Caco-2 (cell line): ENCODE measurements at regions not wholly inside any gene's neighbourhood (a gene's known extent, or its start where the extent isn't known, plus 50 kb on each side); places are given as distances from the start of the nearest gene placed in this dataset.

Experiments used
- BruUV-seq: library from RNA; stranded (reverse); fragments of 400-500 nt; replicated peaks from 2 replicates; lab custom pipeline; 2021; lab: Mats Ljungman, UMichigan
- CTCF ChIA-PET: fragments of 300-600 bp; sonication (Branson Sonifier 250); formaldehyde crosslinking; loops from one replicate; lab custom pipeline; 2022; ENCODE audit warnings: antibody characterized with exemption; lab: Charles Lee
- POLR2A ChIA-PET: fragments of 300-600 bp; sonication (Branson Sonifier 250); formaldehyde crosslinking; loops from one replicate; lab custom pipeline; 2022; ENCODE audit warnings: antibody characterized with exemption; lab: Charles Lee
- DNase-seq, 2 experiments: peaks; one replicate each; pipeline versions ENCODE4 v3.0.0 to v3.0.0-alpha.2; 2020 to 2022
- H3K27me3 ChIP-seq: replicated peaks from 2 replicates; pipeline ENCODE4 v1.6.0; 2011; ENCODE audit warnings: low read length; ENCODE audit not compliant: control insufficient read depth, insufficient read depth
- H3K36me3 ChIP-seq: 2 replicates; pipeline ENCODE4 v1.5.1; 2011; ENCODE audit warnings: low read length; ENCODE audit not compliant: control insufficient read depth, insufficient read depth
- H3K4me1 ChIP-seq: fragments of 250-450 bp; sonication (Bioruptor Pico); 2 replicates; pipeline ENCODE4 v1.5.1; 2020; ENCODE audit warnings: mild to moderate bottlenecking
- H3K4me3 ChIP-seq: 2 replicates; pipeline ENCODE4 v1.5.1; 2011; ENCODE audit warnings: low read depth, mild to moderate bottlenecking, control low read depth, low read length
- H3K9me3 ChIP-seq: fragments of 250-450 bp; sonication (Bioruptor Pico); 2 replicates; pipeline ENCODE4 v1.5.1; 2020; ENCODE audit warnings: mild to moderate bottlenecking, moderate library complexity
- H3K27ac Mint-ChIP-seq: one replicate; pipeline ENCODE4 v1.8.0; 2022; ENCODE audit warnings: mixed read lengths; ENCODE audit not compliant: unreplicated experiment
- H3K27me3 Mint-ChIP-seq: one replicate; pipeline ENCODE4 v1.8.0; 2022; ENCODE audit warnings: mixed read lengths; ENCODE audit not compliant: insufficient read depth, unreplicated experiment
- H3K36me3 Mint-ChIP-seq: one replicate; pipeline ENCODE4 v1.8.0; 2022; ENCODE audit warnings: mild to moderate bottlenecking, mixed read lengths; ENCODE audit not compliant: insufficient read depth, unreplicated experiment
- H3K4me1 Mint-ChIP-seq: one replicate; pipeline ENCODE4 v1.8.0; 2022; ENCODE audit warnings: low read depth, mixed read lengths; ENCODE audit not compliant: unreplicated experiment
- H3K4me3 Mint-ChIP-seq: one replicate; pipeline ENCODE4 v1.8.0; 2022; ENCODE audit warnings: mild to moderate bottlenecking, moderate library complexity, mixed read lengths; ENCODE audit not compliant: unreplicated experiment
- H3K9me3 Mint-ChIP-seq: one replicate; pipeline ENCODE4 v1.8.0; 2022; ENCODE audit warnings: mixed read lengths; ENCODE audit not compliant: unreplicated experiment
- intact Hi-C: fragments of 100-400 bp; cut with micrococcal nuclease; formaldehyde crosslinking; loops from one replicate; pipeline ENCODE4 v1.10.0; 2022; ENCODE audit not compliant: unreplicated experiment
- TF ChIP-seq, protein P1 (sequence below), 2 experiments: fragments of 200-600 bp in 1 of 2; IDR thresholded peaks; 1 replicate in 1 of 2; 2 replicates in 1 of 2; pipeline versions ENCODE4 v1.5.1 to v1.8.0; 2011 to 2022; ENCODE audit warnings: antibody characterized with exemption in 1 of 2, control low read depth in 1 of 2, inconsistent platforms in 1 of 2, low read depth in 1 of 2, low read length in 1 of 2, mild to moderate bottlenecking in 1 of 2, moderate library complexity in 1 of 2; ENCODE audit not compliant: insufficient read depth in 1 of 2, severe bottlenecking in 1 of 2, unreplicated experiment in 1 of 2

DNA sequence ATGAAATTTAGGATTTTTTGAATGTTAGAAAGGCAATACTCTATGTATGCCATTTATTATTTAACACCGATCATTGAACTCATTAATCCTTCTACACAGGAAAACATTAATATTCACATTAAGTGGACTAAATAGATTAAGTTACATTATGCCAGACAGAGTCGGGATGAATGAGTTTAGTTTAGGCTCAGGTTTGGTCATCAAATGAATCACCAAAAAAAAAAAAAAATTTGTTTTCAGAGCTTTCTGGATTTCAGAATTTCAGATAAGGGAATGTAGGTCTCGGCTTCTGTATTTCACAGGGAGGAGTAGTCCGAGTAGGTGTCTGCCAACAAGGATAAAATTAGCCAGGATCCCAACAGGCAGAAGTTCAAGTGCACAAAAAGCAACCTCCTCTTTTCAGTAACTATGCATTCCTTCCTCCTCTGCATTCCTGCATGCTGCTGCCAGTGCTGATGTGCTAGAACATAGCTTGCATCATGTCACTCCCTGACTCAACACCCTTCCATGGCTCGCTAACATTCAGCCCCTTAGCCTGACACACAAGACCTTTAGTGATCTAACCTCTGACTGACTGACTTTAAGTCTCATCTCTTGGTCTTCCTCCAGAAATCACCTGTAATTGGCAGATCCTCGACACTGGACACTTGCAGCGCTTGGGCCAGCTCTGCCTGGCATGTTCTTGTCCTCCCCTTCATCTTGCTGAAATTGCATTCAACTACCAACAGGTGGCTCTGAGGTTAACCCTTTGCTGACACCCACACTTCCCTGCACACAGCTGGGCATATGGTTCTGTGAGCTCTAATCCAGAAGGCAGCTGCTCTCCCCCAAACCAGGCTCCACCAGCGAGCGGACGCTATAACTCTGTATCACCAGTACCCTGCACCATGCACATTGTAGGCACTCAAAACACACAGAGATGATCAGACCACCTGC, 145.4 kb upstream of the PROK2 start:
- Mint-ChIP-seq H3K27me3 (peaks cover 20% of the 10 kb centered on the region), H3K9me3 (no peaks in the 10 kb centered on the region), H3K4me3 (no peak overlapping the region), H3K27ac (no peak overlapping the region), H3K4me1 (no peaks in the 10 kb centered on the region), H3K36me3 (no peaks in the 10 kb centered on the region)
- Histone ChIP-seq H3K27me3 (no peaks in the 10 kb centered on the region), H3K36me3 (no peaks in the 10 kb centered on the region), H3K9me3 (no peaks in the 10 kb centered on the region), H3K4me3 (no peak overlapping the region), H3K4me1 (no peaks in the 10 kb centered on the region)
- CTCF ChIA-PET = interaction anchor here (1.6 kb wide), 1 partner anchor 55 kb away, joined by 3 read pairs; no protein-coding TSS in a partner anchor
- no TSS peak for BruUV-seq
- intact Hi-C loops = no loop called here
- POLR2A ChIA-PET = no interaction called here
- TF ChIP-seq, protein P1, sequence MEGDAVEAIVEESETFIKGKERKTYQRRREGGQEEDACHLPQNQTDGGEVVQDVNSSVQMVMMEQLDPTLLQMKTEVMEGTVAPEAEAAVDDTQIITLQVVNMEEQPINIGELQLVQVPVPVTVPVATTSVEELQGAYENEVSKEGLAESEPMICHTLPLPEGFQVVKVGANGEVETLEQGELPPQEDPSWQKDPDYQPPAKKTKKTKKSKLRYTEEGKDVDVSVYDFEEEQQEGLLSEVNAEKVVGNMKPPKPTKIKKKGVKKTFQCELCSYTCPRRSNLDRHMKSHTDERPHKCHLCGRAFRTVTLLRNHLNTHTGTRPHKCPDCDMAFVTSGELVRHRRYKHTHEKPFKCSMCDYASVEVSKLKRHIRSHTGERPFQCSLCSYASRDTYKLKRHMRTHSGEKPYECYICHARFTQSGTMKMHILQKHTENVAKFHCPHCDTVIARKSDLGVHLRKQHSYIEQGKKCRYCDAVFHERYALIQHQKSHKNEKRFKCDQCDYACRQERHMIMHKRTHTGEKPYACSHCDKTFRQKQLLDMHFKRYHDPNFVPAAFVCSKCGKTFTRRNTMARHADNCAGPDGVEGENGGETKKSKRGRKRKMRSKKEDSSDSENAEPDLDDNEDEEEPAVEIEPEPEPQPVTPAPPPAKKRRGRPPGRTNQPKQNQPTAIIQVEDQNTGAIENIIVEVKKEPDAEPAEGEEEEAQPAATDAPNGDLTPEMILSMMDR (IDR thresholded peaks at IDR 0.05; ENCODE audit: insufficient read depth in 1 of 2, low read depth in 1 of 2, low read length in 1 of 2, severe bottlenecking in 1 of 2, unreplicated experiment in 1 of 2) = peak; percentile 44 to 54
- DNase-seq = peak in 1 of 2 experiments; percentile 19

DNA sequence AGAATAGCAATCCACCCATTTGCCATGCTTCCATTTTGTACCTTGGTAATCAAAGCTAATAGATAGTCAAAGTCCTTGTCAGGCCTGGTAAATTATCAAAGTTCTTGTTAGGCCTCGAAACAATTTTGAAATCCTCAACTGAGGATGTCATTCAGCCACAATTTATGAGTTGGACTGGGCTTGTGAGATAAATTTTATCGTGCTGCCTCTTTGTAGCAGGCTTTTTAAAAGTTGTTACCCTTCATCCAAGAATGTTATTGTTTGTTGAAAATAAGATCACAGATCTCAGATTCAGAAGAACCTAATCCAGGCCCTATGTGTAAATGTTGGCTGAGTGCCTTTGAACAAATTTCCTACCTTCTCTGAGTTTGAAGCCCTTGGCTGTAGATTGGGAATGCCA, 143.3 kb upstream of the PROK2 start:
- Histone ChIP-seq H3K4me1 (no peaks in the 10 kb centered on the region), H3K9me3 (no peaks in the 10 kb centered on the region), H3K36me3 (no peaks in the 10 kb centered on the region), H3K27me3 (no peaks in the 10 kb centered on the region), H3K4me3 (no peak overlapping the region)
- no peak for DNase-seq
- no peak overlapping the region for H3K27ac Mint-ChIP-seq
- peaks cover 14% of the 10 kb centered on the region for H3K27me3 Mint-ChIP-seq
- ChIA-PET POLR2A (no interaction called here), CTCF (no interaction called here)
- H3K4me3 Mint-ChIP-seq = no peak overlapping the region
- intact Hi-C loops = loop anchor here (5.0 kb wide), 1 partner anchor 1159 kb away; no protein-coding TSS in a partner anchor
- H3K36me3 Mint-ChIP-seq = no peaks in the 10 kb centered on the region
- no peaks in the 10 kb centered on the region for H3K9me3 Mint-ChIP-seq
- no peaks in the 10 kb centered on the region for H3K4me1 Mint-ChIP-seq
- TF ChIP-seq, protein P1 (IDR thresholded peaks at IDR 0.05; ENCODE audit: insufficient read depth in 1 of 2, low read depth in 1 of 2, low read length in 1 of 2, severe bottlenecking in 1 of 2, unreplicated experiment in 1 of 2) = no peak
- no TSS peak for BruUV-seq

DNA sequence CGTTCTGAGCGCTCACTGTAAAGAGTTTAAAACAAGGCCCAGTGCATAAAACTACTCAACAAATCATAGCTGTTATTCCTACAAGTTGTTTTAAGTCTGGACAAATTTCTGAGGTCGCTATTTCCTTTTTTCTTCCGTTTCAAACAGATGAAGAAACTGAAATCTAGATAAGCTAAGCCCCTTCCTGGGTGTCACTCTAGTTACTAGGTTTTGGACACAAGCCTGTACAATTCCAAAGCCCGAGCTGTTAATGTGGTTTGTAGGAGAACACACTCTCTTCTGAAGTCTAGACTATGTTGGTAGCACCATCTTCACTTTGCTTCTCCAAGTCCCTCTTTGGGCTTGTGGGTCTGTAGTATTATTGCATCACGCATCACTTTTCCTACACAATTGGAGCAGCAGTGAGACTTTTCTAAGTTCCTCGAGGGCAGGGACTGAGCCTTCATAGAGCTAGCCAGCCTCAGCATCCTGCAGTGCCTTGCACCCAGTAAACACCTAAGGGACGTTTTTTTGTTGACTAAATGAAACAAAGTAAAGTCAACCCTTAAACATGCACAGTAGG, 142.6 kb upstream of the PROK2 start:
- no peaks in the 10 kb centered on the region for H3K4me1 Mint-ChIP-seq
- Histone ChIP-seq H3K36me3 (no peaks in the 10 kb centered on the region), H3K27me3 (no peaks in the 10 kb centered on the region), H3K4me1 (peaks cover 3% of the 10 kb centered on the region; the same call in 1 of the 2 replicates), H3K9me3 (no peaks in the 10 kb centered on the region), H3K4me3 (no peak overlapping the region)
- H3K27me3 Mint-ChIP-seq = peaks cover 11% of the 10 kb centered on the region
- H3K36me3 Mint-ChIP-seq = no peaks in the 10 kb centered on the region
- TF ChIP-seq, protein P1 (IDR thresholded peaks at IDR 0.05; ENCODE audit: insufficient read depth in 1 of 2, low read depth in 1 of 2, low read length in 1 of 2, severe bottlenecking in 1 of 2, unreplicated experiment in 1 of 2) = no peak
- POLR2A ChIA-PET = no interaction called here
- BruUV-seq = no TSS peak
- H3K27ac Mint-ChIP-seq = no peak overlapping the region
- intact Hi-C loops = loop anchor here (2.0 to 5.0 kb wide), 2 partner anchors 53 to 1160 kb away; no protein-coding TSS in a partner anchor
- H3K9me3 Mint-ChIP-seq = no peaks in the 10 kb centered on the region
- no peak for DNase-seq
- H3K4me3 Mint-ChIP-seq = no peak overlapping the region
- CTCF ChIA-PET = no interaction called here
